HL-60/S4 treated with phorbol 12-myristate 13-acetate at 8.2 ng/mL for 4 days and 3 days (cell line): ENCODE measurements at regions not wholly inside any gene's neighbourhood (a gene's known extent, or its start where the extent isn't known, plus 50 kb on each side); places are given as distances from the start of the nearest gene placed in this dataset.

Experiments
- in situ Hi-C: fragments of 300-500 bp; cut with MboI; formaldehyde crosslinking; loops from 2 replicates; pipeline ENCODE4 v1.15.0; 2022; ENCODE audit warnings: low sequenced_read_pairs

- in situ Hi-C loops: no loop called here
Measured at GRCh38 chr1:87600854-87601253, 272.2 kb downstream of the LMO4 start.

- in situ Hi-C loops: no loop called here
Measured at GRCh38 chr1:87603626-87604025, 274.9 kb downstream of the LMO4 start.

- in situ Hi-C loops: no loop called here
Measured at GRCh38 chr1:87612956-87613355, 284.3 kb downstream of the LMO4 start.

GRCh38 chr1:87615491-87615890 lies 286.8 kb downstream of the LMO4 start:
- in situ Hi-C loops: no loop called here

GRCh38 chr1:87615901-87616300 lies 287.2 kb downstream of the LMO4 start:
- in situ Hi-C loops: no loop called here

GRCh38 chr1:87620807-87621206 lies 292.1 kb downstream of the LMO4 start:
- in situ Hi-C loops: no loop called here

GRCh38 chr1:87629673-87630072 lies 301.0 kb downstream of the LMO4 start:
- in situ Hi-C loops: no loop called here

- in situ Hi-C loops: no loop called here
Measured at GRCh38 chr1:87632232-87632631, 303.6 kb downstream of the LMO4 start.

- in situ Hi-C loops: no loop called here
Measured at GRCh38 chr1:87636198-87636892, 307.7 kb downstream of the LMO4 start.

GRCh38 chr1:87638636-87639035 lies 310.0 kb downstream of the LMO4 start:
- in situ Hi-C loops: no loop called here

- in situ Hi-C loops: no loop called here
Measured at GRCh38 chr1:87641996-87642395, 313.3 kb downstream of the LMO4 start.

GRCh38 chr1:87642581-87643221 lies 314.0 kb downstream of the LMO4 start:
- in situ Hi-C loops: no loop called here

GRCh38 chr1:87644033-87644578 lies 315.4 kb downstream of the LMO4 start:
- in situ Hi-C loops: no loop called here

- in situ Hi-C loops: no loop called here
Measured at GRCh38 chr1:87644579-87645190, 316.0 kb downstream of the LMO4 start.

- in situ Hi-C loops: no loop called here
Measured at GRCh38 chr1:87647430-87648177, 318.9 kb downstream of the LMO4 start.

- in situ Hi-C loops: no loop called here
Measured at GRCh38 chr1:87648323-87649119, 319.8 kb downstream of the LMO4 start.

- in situ Hi-C loops: no loop called here
Measured at GRCh38 chr1:87650306-87650705, 321.6 kb downstream of the LMO4 start.

- in situ Hi-C loops: no loop called here
Measured at GRCh38 chr1:87652176-87652575, 323.5 kb downstream of the LMO4 start.

- in situ Hi-C loops: no loop called here
Measured at GRCh38 chr1:87665151-87665550, 336.5 kb downstream of the LMO4 start.

GRCh38 chr1:87666681-87667080 lies 338.0 kb downstream of the LMO4 start:
- in situ Hi-C loops: no loop called here
